Breast epithelium (tissue), 3 donors: ENCODE measurements at regions not wholly inside any gene's neighbourhood (a gene's known extent, or its start where the extent isn't known, plus 50 kb on each side); places are given as distances from the start of the nearest gene placed in this dataset.

Source experiments
- CTCF ChIP-seq, 3 donors: fragments of 450-650 bp; IDR thresholded peaks; one replicate each; pipeline ENCODE4 v1.5.1; 2016 to 2017; ENCODE audit warnings: antibody characterized with exemption in 3 of 3, mild to moderate bottlenecking in 3 of 3, moderate library complexity in 3 of 3
- POLR2A ChIP-seq: fragments of 450-650 bp; IDR thresholded peaks from one replicate; pipeline ENCODE4 v1.6.1; 2016; ENCODE audit warnings: antibody characterized with exemption, mild to moderate bottlenecking, moderate library complexity

DNA sequence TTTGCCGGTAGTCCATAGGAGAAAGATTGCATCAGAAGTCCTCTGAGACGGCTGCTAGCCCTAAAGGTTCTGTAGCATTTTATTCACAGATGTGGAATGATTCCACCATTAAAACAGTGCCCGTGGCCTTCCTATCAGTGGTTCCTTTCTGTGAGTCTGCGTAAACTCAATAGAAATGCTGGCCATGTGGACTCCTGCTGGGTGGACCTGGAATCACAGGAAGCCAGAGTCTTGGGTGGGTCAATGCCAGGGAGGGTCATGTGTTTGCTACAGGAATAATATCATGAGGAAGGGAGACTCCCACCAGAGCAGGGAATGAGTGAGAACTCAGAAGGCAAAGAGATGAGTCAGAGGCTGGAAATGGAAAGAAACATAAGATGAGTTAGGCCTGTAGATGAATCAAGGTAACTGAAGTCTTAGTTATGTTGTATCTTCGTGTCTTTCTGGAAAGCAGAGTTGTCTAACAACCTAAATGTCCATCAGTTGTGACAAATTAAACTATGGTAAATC lies 410.4 kb upstream of the AUTS2 start:
- no peak for TF ChIP-seq POLR2A
- no peak for TF ChIP-seq CTCF (IDR thresholded peaks at IDR 0.05)
